CD14-positive monocyte (primary cell): ENCODE measurements at regions not wholly inside any gene's neighbourhood (a gene's known extent, or its start where the extent isn't known, plus 50 kb on each side); places are given as distances from the start of the nearest gene placed in this dataset.

Experiments used
- DNase-seq, 3 donors: peaks; one replicate each; pipeline ENCODE4 v3.0.0-alpha.2; 2011 to 2022
- H2AFZ ChIP-seq: 2 replicates; pipeline ENCODE4 v1.6.0; 2012; ENCODE audit warnings: mild to moderate bottlenecking, low read depth, low read length, inconsistent platforms; ENCODE audit not compliant: insufficient read depth, poor library complexity, severe bottlenecking
- H3K27ac ChIP-seq, 2 donors: 1 replicate in 1 of 2; 2 replicates in 1 of 2; pipeline ENCODE4 v1.5.1; 2012 to 2013; ENCODE audit warnings: low read length in 2 of 2, control low read depth in 1 of 2, inconsistent platforms in 1 of 2, low read depth in 1 of 2, mild to moderate bottlenecking in 1 of 2
- H3K27me3 ChIP-seq, 2 donors: one replicate each; pipeline versions ENCODE4 v1.6.0 to v1.6.1; 2011 to 2013; ENCODE audit warnings: low read length in 2 of 2; ENCODE audit not compliant: control insufficient read depth in 2 of 2, insufficient read depth in 2 of 2
- H3K36me3 ChIP-seq, 2 donors: replicated peaks in 1 of 2; 1 replicate in 1 of 2; 2 replicates in 1 of 2; pipeline versions ENCODE4 v1.5.1 to v1.6.1; 2012 to 2013; ENCODE audit warnings: low read length in 2 of 2, control low read depth in 1 of 2, inconsistent platforms in 1 of 2, mild to moderate bottlenecking in 1 of 2; ENCODE audit not compliant: insufficient read depth in 2 of 2, control insufficient read depth in 1 of 2
- H3K4me1 ChIP-seq, 2 donors: 1 replicate in 1 of 2; 2 replicates in 1 of 2; pipeline versions ENCODE4 v1.5.1 to v1.6.1; 2012 to 2013; ENCODE audit warnings: low read length in 2 of 2, control low read depth in 1 of 2, inconsistent platforms in 1 of 2, mild to moderate bottlenecking in 1 of 2, moderate library complexity in 1 of 2; ENCODE audit not compliant: insufficient read depth in 2 of 2, control insufficient read depth in 1 of 2
- H3K4me2 ChIP-seq: replicated peaks from 2 replicates; pipeline ENCODE3; 2012; ENCODE audit warnings: low read length, moderate library complexity, mild to moderate bottlenecking; ENCODE audit not compliant: poor library complexity, severe bottlenecking; ENCODE audit errors: extremely low read depth
- H3K4me3 ChIP-seq, 3 experiments: fragments of 200-600 bp in 1 of 3; sonication (generic) in 1 of 3; replicated peaks in 1 of 3; 1 replicate in 2 of 3; 2 replicates in 1 of 3; pipeline ENCODE4 v1.5.1; 2011 to 2013; ENCODE audit warnings: low read length in 3 of 3, mild to moderate bottlenecking in 3 of 3, control low read depth in 2 of 3, low read depth in 2 of 3, inconsistent platforms in 1 of 3, moderate library complexity in 1 of 3
- H3K79me2 ChIP-seq: 2 replicates; pipeline ENCODE4 v1.6.0; 2012; ENCODE audit warnings: mild to moderate bottlenecking, control low read depth, inconsistent platforms, low read length, moderate library complexity; ENCODE audit not compliant: insufficient read depth
- H3K9ac ChIP-seq: 2 replicates; pipeline ENCODE4 v1.6.0; 2017; ENCODE audit warnings: low read length, mild to moderate bottlenecking; ENCODE audit not compliant: insufficient read depth, poor library complexity, severe bottlenecking
- H3K9me3 ChIP-seq, 2 donors: replicated peaks in 1 of 2; 1 replicate in 1 of 2; 2 replicates in 1 of 2; pipeline versions ENCODE4 v1.5.1 to v1.6.1; 2012 to 2013; ENCODE audit warnings: low read length in 2 of 2, control low read depth in 1 of 2; ENCODE audit not compliant: control insufficient read depth in 1 of 2, insufficient read depth in 1 of 2
- H4K20me1 ChIP-seq: 2 replicates; pipeline ENCODE4 v1.6.0; 2012; ENCODE audit warnings: mild to moderate bottlenecking, low read length, control low read depth, moderate library complexity; ENCODE audit not compliant: insufficient read depth
- H3K27ac Mint-ChIP-seq, 7 donors: one replicate each; pipeline ENCODE4 v1.8.0; 2020; ENCODE audit warnings: mild to moderate bottlenecking in 7 of 7, mixed read lengths in 7 of 7, moderate library complexity in 6 of 7, inconsistent platforms in 2 of 7
- H3K27me3 Mint-ChIP-seq, 3 donors: one replicate each; pipeline ENCODE4 v1.8.0; 2021 to 2022; ENCODE audit warnings: low read depth in 3 of 3, mild to moderate bottlenecking in 3 of 3, mixed read lengths in 3 of 3, moderate library complexity in 3 of 3, inconsistent platforms in 1 of 3
- H3K36me3 Mint-ChIP-seq, 2 donors: one replicate each; pipeline ENCODE4 v1.8.0; 2020; ENCODE audit warnings: mixed read lengths in 2 of 2, inconsistent platforms in 1 of 2, mild to moderate bottlenecking in 1 of 2
- H3K4me1 Mint-ChIP-seq: one replicate; pipeline ENCODE4 v1.8.0; 2020; ENCODE audit warnings: mild to moderate bottlenecking, mixed read lengths
- H3K4me3 Mint-ChIP-seq, 2 donors: one replicate each; pipeline ENCODE4 v1.8.0; 2020; ENCODE audit warnings: mild to moderate bottlenecking in 2 of 2, mixed read lengths in 2 of 2, moderate library complexity in 1 of 2
- H3K9me3 Mint-ChIP-seq, 7 donors: one replicate each; pipeline ENCODE4 v1.8.0; 2020 to 2022; ENCODE audit warnings: mixed read lengths in 7 of 7, mild to moderate bottlenecking in 6 of 7, moderate library complexity in 6 of 7, inconsistent platforms in 2 of 7
- CTCF ChIP-seq: fragments of 200-600 bp; IDR thresholded peaks from one replicate; pipeline ENCODE4 v1.8.0; 2022; ENCODE audit warnings: antibody characterized with exemption, mild to moderate bottlenecking
- WGBS: methylation state at CpG from one replicate; pipeline ENCODE4 v1.1.5; 2013; ENCODE audit warnings: missing lambda C conversion rate; ENCODE audit not compliant: insufficient coverage; 5-methylcytosine and 5-hydroxymethylcytosine counted together
- intact Hi-C, 2 donors: fragments of 100-400 bp; cut with micrococcal nuclease; formaldehyde crosslinking; loops; one replicate each; pipeline versions ENCODE4 v1.15.0 to v1.15.1; 2023

GRCh38 chr5:4804691-4805360 is 335.3 kb upstream of the ADAMTS16 start:
- Mint-ChIP-seq H3K27me3 (no peaks in the 10 kb centered on the region), H3K27ac (no peak overlapping the region), H3K4me3 (no peak overlapping the region), H3K36me3 (no peaks in the 10 kb centered on the region), H3K9me3 (peaks cover 0 to 5% (median under 1%) of the 10 kb centered on the region in 7 donors), H3K4me1 (no peaks in the 10 kb centered on the region)
- Histone ChIP-seq H3K36me3 (no peaks in the 10 kb centered on the region), H3K27me3 (no peaks in the 10 kb centered on the region), H3K79me2 (no peaks in the 10 kb centered on the region), H3K4me1 (no peaks in the 10 kb centered on the region), H4K20me1 (no peaks in the 10 kb centered on the region), H2AFZ (no peak overlapping the region), H3K9ac (no peak overlapping the region), H3K27ac (no peak overlapping the region), H3K4me3 (no peak overlapping the region), H3K9me3 (peaks cover 0 to 5% of the 10 kb centered on the region in 2 donors), H3K4me2 (no peak overlapping the region)
- intact Hi-C loops: no loop called here
- 78% methylated on average over 3 of the region's 12 CpGs for WGBS
- no peak for TF ChIP-seq CTCF
- DNase-seq: no peak

- H3K4me1 Mint-ChIP-seq: no peaks in the 10 kb centered on the region
- H3K4me1 ChIP-seq: no peaks in the 10 kb centered on the region
- no peak overlapping the region for H3K4me3 Mint-ChIP-seq
- no peak overlapping the region for H3K4me3 ChIP-seq
- intact Hi-C loops: no loop called here
- peaks cover 0 to 7% of the 10 kb centered on the region in 2 donors for H3K9me3 ChIP-seq
- no peak overlapping the region for H3K27ac ChIP-seq
- H3K9me3 Mint-ChIP-seq: peaks cover 0 to 12% (median 5%) of the 10 kb centered on the region in 7 donors
- H3K27me3 Mint-ChIP-seq: peaks cover 0 to 4% (median 4%) of the 10 kb centered on the region in 3 donors
- H3K27ac Mint-ChIP-seq: no peak overlapping the region
- no peaks in the 10 kb centered on the region for H3K36me3 ChIP-seq
- no CpG with 5 or more reads among the region's 3 CpGs for WGBS
- no peaks in the 10 kb centered on the region for H3K27me3 ChIP-seq
- no peaks in the 10 kb centered on the region for H4K20me1 ChIP-seq
- no peaks in the 10 kb centered on the region for H3K36me3 Mint-ChIP-seq
- DNase-seq: no peak
- H3K9ac ChIP-seq: no peak overlapping the region
- no peaks in the 10 kb centered on the region for H3K79me2 ChIP-seq
- H3K4me2 ChIP-seq: no peak overlapping the region
- H2AFZ ChIP-seq: no peak overlapping the region
- no peak for TF ChIP-seq CTCF
Measured at GRCh38 chr5:4815002-4815401, 325.1 kb upstream of the ADAMTS16 start.
